Gastroesophageal sphincter (tissue), 4 donors: ENCODE measurements at regions not wholly inside any gene's neighbourhood (a gene's known extent, or its start where the extent isn't known, plus 50 kb on each side); places are given as distances from the start of the nearest gene placed in this dataset.

Experiments used
- ATAC-seq: fragments of 150-250 bp; one replicate; pipeline ENCODE4 v1.9.1; 2016; ENCODE audit warnings: mild to moderate bottlenecking, moderate library complexity
- H3K27ac ChIP-seq, 4 donors: fragments of 200-600 bp; sonication (generic) in 3 of 4; 1 replicate in 3 of 4; 2 replicates in 1 of 4; pipeline ENCODE4 v1.5.1; 2016 to 2019
- H3K27me3 ChIP-seq: fragments of 200-600 bp; sonication (generic); one replicate; pipeline ENCODE4 v1.5.1; 2019
- H3K36me3 ChIP-seq, 2 donors: fragments of 200-600 bp; sonication (generic); one replicate each; pipeline ENCODE4 v1.5.1; 2019; ENCODE audit warnings: control low read depth in 1 of 2
- H3K4me1 ChIP-seq, 3 donors: fragments of 200-600 bp; sonication (generic); 1 replicate in 2 of 3; 2 replicates in 1 of 3; pipeline ENCODE4 v1.5.1; 2016 to 2019; ENCODE audit warnings: control low read depth in 2 of 3
- H3K4me3 ChIP-seq, 2 donors: fragments of 200-600 bp; sonication (generic); one replicate each; pipeline ENCODE4 v1.5.1; 2019; ENCODE audit warnings: mild to moderate bottlenecking in 1 of 2, moderate library complexity in 1 of 2
- H3K9me3 ChIP-seq, 3 donors: fragments of 200-600 bp; sonication (generic); one replicate each; pipeline ENCODE4 v1.5.1; 2017 to 2019; ENCODE audit warnings: control low read depth in 2 of 3
- EP300 ChIP-seq: sonication (generic); formaldehyde crosslinking; IDR thresholded peaks from one replicate; pipeline ENCODE4 v1.6.1; 2017; ENCODE audit warnings: antibody characterized with exemption, mild to moderate bottlenecking
- POLR2A ChIP-seq, 2 donors: fragments of 450-650 bp; IDR thresholded peaks; one replicate each; pipeline ENCODE4 v1.6.1; 2017; ENCODE audit warnings: antibody characterized with exemption in 2 of 2, mild to moderate bottlenecking in 2 of 2, moderate library complexity in 1 of 2
- POLR2AphosphoS5 ChIP-seq: sonication (generic); formaldehyde crosslinking; IDR thresholded peaks from one replicate; pipeline ENCODE4 v1.6.1; 2017; ENCODE audit warnings: antibody characterized with exemption
- WGBS, 2 donors: methylation state at CpG; one replicate each; pipeline ENCODE4 v1.1.5; 2018; ENCODE audit warnings: low coverage in 1 of 2; 5-methylcytosine and 5-hydroxymethylcytosine counted together
- TF ChIP-seq, protein P1 (sequence below), 4 experiments: fragments of 200-600 bp in 2 of 4; fragments of 450-650 bp in 2 of 4; sonication (generic) in 1 of 4; IDR thresholded peaks; one replicate each; pipeline ENCODE4 v1.5.1; 2017 to 2019; ENCODE audit warnings: antibody characterized with exemption in 4 of 4, mild to moderate bottlenecking in 2 of 4, moderate library complexity in 2 of 4

DNA sequence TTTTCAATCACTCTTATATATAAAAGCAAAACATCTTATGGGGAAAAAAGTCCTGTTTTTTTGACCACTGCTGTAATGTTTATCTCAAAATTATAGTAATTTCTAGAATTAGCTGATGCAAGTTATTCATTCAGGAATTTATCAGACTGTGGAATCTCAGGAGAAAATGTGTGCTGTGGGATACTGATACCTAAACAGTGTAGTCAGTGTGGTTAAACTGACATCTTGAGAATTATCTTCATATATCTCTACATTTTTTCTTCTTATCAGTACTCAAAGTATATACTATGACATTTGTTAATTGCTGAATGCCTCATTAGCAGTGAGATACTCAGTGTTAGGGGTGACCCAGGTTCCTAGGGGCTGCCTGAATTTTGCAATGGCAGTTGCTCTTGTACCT lies 839.3 kb downstream of the KCNT2 start:
- Histone ChIP-seq H3K4me3 (no peak overlapping the region), H3K9me3 (no peaks in the 10 kb centered on the region), H3K27ac (no peak overlapping the region), H3K36me3 (no peaks in the 10 kb centered on the region), H3K4me1 (no peaks in the 10 kb centered on the region), H3K27me3 (no peaks in the 10 kb centered on the region)
- no peak for TF ChIP-seq EP300
- no peak for TF ChIP-seq POLR2AphosphoS5
- no peak for TF ChIP-seq POLR2A (IDR thresholded peaks at IDR 0.05)
- TF ChIP-seq, protein P1, sequence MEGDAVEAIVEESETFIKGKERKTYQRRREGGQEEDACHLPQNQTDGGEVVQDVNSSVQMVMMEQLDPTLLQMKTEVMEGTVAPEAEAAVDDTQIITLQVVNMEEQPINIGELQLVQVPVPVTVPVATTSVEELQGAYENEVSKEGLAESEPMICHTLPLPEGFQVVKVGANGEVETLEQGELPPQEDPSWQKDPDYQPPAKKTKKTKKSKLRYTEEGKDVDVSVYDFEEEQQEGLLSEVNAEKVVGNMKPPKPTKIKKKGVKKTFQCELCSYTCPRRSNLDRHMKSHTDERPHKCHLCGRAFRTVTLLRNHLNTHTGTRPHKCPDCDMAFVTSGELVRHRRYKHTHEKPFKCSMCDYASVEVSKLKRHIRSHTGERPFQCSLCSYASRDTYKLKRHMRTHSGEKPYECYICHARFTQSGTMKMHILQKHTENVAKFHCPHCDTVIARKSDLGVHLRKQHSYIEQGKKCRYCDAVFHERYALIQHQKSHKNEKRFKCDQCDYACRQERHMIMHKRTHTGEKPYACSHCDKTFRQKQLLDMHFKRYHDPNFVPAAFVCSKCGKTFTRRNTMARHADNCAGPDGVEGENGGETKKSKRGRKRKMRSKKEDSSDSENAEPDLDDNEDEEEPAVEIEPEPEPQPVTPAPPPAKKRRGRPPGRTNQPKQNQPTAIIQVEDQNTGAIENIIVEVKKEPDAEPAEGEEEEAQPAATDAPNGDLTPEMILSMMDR (IDR thresholded peaks at IDR 0.05) = no peak
- no peak for ATAC-seq

DNA sequence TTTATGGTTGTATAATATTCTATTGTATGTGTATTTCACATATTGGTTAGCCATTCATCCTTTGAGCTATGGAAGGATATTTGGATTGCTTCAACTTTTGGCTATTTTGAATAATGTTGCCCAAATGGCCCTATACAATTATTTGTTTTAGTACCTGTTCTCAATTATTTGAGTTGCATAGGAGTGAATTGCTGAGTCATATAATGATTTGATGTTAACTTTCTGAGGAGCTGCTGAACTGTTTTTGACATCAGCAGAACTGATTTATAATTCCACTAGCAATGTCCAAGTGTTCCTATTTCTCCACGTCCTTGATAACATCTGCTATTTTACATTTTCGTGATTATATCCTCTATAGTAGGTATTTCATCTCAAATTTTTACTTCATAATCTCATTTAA lies 839.9 kb downstream of the KCNT2 start:
- no peak for ATAC-seq
- WGBS, 2 donors = 70 to 73% methylated on average over 2 of the region's 2 CpGs
- H3K36me3 ChIP-seq = no peaks in the 10 kb centered on the region
- H3K9me3 ChIP-seq = peaks cover 0 to under 1% (median 0%) of the 10 kb centered on the region in 3 donors
- no peak for TF ChIP-seq POLR2A (IDR thresholded peaks at IDR 0.05)
- TF ChIP-seq, protein P1 (IDR thresholded peaks at IDR 0.05) = no peak
- H3K27ac ChIP-seq = no peak overlapping the region
- H3K27me3 ChIP-seq = no peaks in the 10 kb centered on the region
- H3K4me1 ChIP-seq = no peaks in the 10 kb centered on the region
- H3K4me3 ChIP-seq = no peak overlapping the region

GRCh38 chr1:195766709-195767108 lies 841.5 kb downstream of the KCNT2 start:
- Histone ChIP-seq H3K27me3 (no peaks in the 10 kb centered on the region), H3K9me3 (peaks cover 0 to 4% (median 0%) of the 10 kb centered on the region in 3 donors), H3K4me3 (no peak overlapping the region), H3K27ac (no peak overlapping the region), H3K4me1 (no peaks in the 10 kb centered on the region), H3K36me3 (no peaks in the 10 kb centered on the region)
- TF ChIP-seq POLR2A (IDR thresholded peaks at IDR 0.05) (no peak), POLR2AphosphoS5 (no peak), EP300 (no peak)
- TF ChIP-seq, protein P1 (IDR thresholded peaks at IDR 0.05) = no peak
- no peak for ATAC-seq

GRCh38 chr1:195765099-195765498 lies 843.1 kb downstream of the KCNT2 start:
- Histone ChIP-seq H3K27me3 (no peaks in the 10 kb centered on the region), H3K27ac (no peak overlapping the region), H3K4me1 (no peaks in the 10 kb centered on the region), H3K36me3 (no peaks in the 10 kb centered on the region), H3K9me3 (peaks cover 0 to 4% (median 0%) of the 10 kb centered on the region in 3 donors), H3K4me3 (no peak overlapping the region)
- WGBS, 2 donors = 56 to 91% methylated on average over 1 of the region's 1 CpG
- no peak for ATAC-seq
- TF ChIP-seq, protein P1 (IDR thresholded peaks at IDR 0.05) = no peak
- no peak for TF ChIP-seq POLR2A (IDR thresholded peaks at IDR 0.05)
- no peak for TF ChIP-seq EP300
- no peak for TF ChIP-seq POLR2AphosphoS5

- Histone ChIP-seq H3K27ac (no peak overlapping the region), H3K4me1 (no peaks in the 10 kb centered on the region), H3K36me3 (no peaks in the 10 kb centered on the region), H3K27me3 (no peaks in the 10 kb centered on the region), H3K9me3 (peaks cover 0 to 4% (median 0%) of the 10 kb centered on the region in 3 donors), H3K4me3 (no peak overlapping the region)
- no peak for TF ChIP-seq EP300
- no peak for TF ChIP-seq POLR2AphosphoS5
- TF ChIP-seq POLR2A (IDR thresholded peaks at IDR 0.05) = no peak
- TF ChIP-seq, protein P1 (IDR thresholded peaks at IDR 0.05) = no peak
- no peak for ATAC-seq
- WGBS, 2 donors = 38 to 69% methylated on average over 4 of the region's 4 CpGs
Measured at GRCh38 chr1:195763907-195764374, 844.3 kb downstream of the KCNT2 start.
